ENCODE measurements at regions not wholly inside any gene's neighbourhood (a gene's known extent, or its start where the extent isn't known, plus 50 kb on each side); places are given as distances from the start of the nearest gene placed in this dataset.

- TF ChIP-seq, protein P1, sequence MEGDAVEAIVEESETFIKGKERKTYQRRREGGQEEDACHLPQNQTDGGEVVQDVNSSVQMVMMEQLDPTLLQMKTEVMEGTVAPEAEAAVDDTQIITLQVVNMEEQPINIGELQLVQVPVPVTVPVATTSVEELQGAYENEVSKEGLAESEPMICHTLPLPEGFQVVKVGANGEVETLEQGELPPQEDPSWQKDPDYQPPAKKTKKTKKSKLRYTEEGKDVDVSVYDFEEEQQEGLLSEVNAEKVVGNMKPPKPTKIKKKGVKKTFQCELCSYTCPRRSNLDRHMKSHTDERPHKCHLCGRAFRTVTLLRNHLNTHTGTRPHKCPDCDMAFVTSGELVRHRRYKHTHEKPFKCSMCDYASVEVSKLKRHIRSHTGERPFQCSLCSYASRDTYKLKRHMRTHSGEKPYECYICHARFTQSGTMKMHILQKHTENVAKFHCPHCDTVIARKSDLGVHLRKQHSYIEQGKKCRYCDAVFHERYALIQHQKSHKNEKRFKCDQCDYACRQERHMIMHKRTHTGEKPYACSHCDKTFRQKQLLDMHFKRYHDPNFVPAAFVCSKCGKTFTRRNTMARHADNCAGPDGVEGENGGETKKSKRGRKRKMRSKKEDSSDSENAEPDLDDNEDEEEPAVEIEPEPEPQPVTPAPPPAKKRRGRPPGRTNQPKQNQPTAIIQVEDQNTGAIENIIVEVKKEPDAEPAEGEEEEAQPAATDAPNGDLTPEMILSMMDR (IDR thresholded peaks at IDR 0.05), result no peak
- TF ChIP-seq EP300 (IDR thresholded peaks at IDR 0.05), result no peak
Measured at GRCh38 chr18:56000041-56000440, 412.0 kb upstream of the TCF4 start.

Data from ovary (tissue), 3 donors.